SIG-M5 treated with dmso at 0.1 percent for 504 hours (cell line): ENCODE measurements at regions not wholly inside any gene's neighbourhood (a gene's known extent, or its start where the extent isn't known, plus 50 kb on each side); places are given as distances from the start of the nearest gene placed in this dataset.

Experiments used
- DNase-seq: peaks from one replicate; lab custom pipeline; 2025; ENCODE audit not compliant: unreplicated experiment; lab: John Stamatoyannopoulos, UW

GRCh38 chr9:79945016-79945415 lies 373.3 kb downstream of the TLE4 start:
- DNase-seq = no peak

- DNase-seq = no peak
Measured at GRCh38 chr9:79940919-79941318, 369.2 kb downstream of the TLE4 start.

- DNase-seq = no peak
Measured at GRCh38 chr9:79939819-79940218, 368.1 kb downstream of the TLE4 start.

GRCh38 chr9:79936336-79936735 lies 364.6 kb downstream of the TLE4 start:
- DNase-seq = no peak

- no peak for DNase-seq
Measured at GRCh38 chr9:79929285-79929684, 357.5 kb downstream of the TLE4 start.

- no peak for DNase-seq
Measured at GRCh38 chr9:79928661-79929223, 357.0 kb downstream of the TLE4 start.

- no peak for DNase-seq
Measured at GRCh38 chr9:79925326-79925725, 353.6 kb downstream of the TLE4 start.

- no peak for DNase-seq
Measured at GRCh38 chr9:79924836-79925235, 353.1 kb downstream of the TLE4 start.

- DNase-seq = no peak
Measured at GRCh38 chr9:79917421-79917820, 345.7 kb downstream of the TLE4 start.

GRCh38 chr9:79913867-79914266 lies 342.1 kb downstream of the TLE4 start:
- DNase-seq = no peak

- no peak for DNase-seq
Measured at GRCh38 chr9:79912318-79913070, 340.7 kb downstream of the TLE4 start.

GRCh38 chr9:79911724-79912123 lies 340.0 kb downstream of the TLE4 start:
- no peak for DNase-seq

GRCh38 chr9:79902825-79903600 lies 331.2 kb downstream of the TLE4 start:
- no peak for DNase-seq

- DNase-seq = no peak
Measured at GRCh38 chr9:79900754-79901153, 329.0 kb downstream of the TLE4 start.

- no peak for DNase-seq
Measured at GRCh38 chr9:79896390-79896980, 324.7 kb downstream of the TLE4 start.

- no peak for DNase-seq
Measured at GRCh38 chr9:79895232-79895631, 323.5 kb downstream of the TLE4 start.

- no peak for DNase-seq
Measured at GRCh38 chr9:79889369-79889768, 317.6 kb downstream of the TLE4 start.

GRCh38 chr9:79885093-79885857 lies 313.5 kb downstream of the TLE4 start:
- no peak for DNase-seq

- DNase-seq = no peak
Measured at GRCh38 chr9:79884546-79884945, 312.8 kb downstream of the TLE4 start.

- DNase-seq = no peak
Measured at GRCh38 chr9:79883073-79883645, 311.4 kb downstream of the TLE4 start.

- DNase-seq = no peak
Measured at GRCh38 chr9:79880626-79881025, 308.9 kb downstream of the TLE4 start.
